ENCODE measurements at regions not wholly inside any gene's neighbourhood (a gene's known extent, or its start where the extent isn't known, plus 50 kb on each side); places are given as distances from the start of the nearest gene placed in this dataset.

DNA sequence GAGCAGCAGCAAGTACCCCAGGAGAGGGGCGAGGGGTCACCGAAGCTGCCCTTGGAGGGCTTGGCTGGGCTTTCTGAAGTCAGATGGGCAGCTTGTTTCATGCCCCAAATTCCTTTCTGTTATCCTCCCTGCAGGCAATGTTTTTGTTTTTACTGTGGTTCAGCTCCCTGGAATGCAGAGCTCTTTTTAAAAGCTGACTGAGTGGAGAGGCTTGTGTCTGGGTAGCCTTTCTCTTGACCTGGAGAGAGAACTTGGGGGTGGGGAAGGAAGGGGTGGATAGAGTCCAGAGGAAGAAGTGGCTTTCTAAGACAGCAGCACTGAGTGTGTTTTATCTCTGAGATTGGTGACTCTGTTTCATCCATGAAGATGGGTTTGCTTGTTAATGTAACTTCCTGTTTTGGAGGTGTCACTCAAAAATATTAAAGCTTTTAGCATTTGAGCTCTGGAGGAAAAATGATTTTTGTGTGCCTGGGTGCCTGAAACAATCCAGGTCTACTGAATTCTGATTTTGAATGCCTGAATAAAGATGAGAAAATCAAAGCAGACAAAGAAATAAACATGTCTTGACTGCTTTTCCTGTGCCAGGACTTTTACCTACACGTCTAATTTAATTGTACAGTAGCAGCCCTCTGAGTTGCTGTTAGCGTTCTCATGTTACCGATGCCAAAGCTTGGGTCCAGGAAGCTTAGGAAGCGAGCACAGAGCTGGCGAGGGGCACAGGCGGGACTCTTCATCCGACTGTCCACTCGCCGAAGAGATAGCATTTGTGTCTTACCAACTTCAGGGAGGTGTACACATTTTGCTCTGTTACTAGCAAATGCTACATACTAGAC lies 78.2 kb upstream of the EEF1E1 start:
- H3K9me3 Mint-ChIP-seq: no peaks in the 10 kb centered on the region
- H3K27ac Mint-ChIP-seq: peak overlapping the region; percentile 92
- H3K4me3 Mint-ChIP-seq: peak overlapping the region; percentile 9
- H3K4me1 Mint-ChIP-seq: peaks cover 64% of the 10 kb centered on the region
- TF ChIP-seq CTCF (IDR thresholded peaks at IDR 0.05; ENCODE audit: unreplicated experiment): no peak
- H3K27me3 Mint-ChIP-seq (ENCODE audit: low read depth): no peaks in the 10 kb centered on the region
- DNase-seq (ENCODE audit: low spot score in 2 of 2, unreplicated experiment in 2 of 2): no peak
- peaks cover 4% of the 10 kb centered on the region for H3K36me3 Mint-ChIP-seq

DNA sequence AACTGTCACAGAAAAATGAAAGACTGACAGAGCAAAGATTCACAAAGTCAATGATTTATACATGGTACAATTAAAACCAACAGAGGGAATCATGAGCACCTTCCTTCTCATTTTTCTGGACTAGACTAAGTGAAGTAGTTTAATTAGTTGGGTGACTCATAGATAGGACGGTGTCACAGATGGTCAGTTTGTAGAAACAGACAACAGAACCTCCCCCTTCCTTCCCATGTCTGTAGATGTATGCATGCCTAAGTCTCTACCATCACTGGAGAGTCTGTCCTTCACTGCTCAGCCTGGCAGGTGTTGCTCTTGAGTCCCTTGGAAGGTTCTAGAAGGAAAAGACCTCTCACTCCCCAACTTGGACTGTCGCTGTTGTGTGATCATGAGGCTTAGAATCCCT lies 75.4 kb upstream of the EEF1E1 start:
- H3K4me3 Mint-ChIP-seq: no peak overlapping the region
- no peaks in the 10 kb centered on the region for H3K27me3 Mint-ChIP-seq (ENCODE audit: low read depth)
- H3K36me3 Mint-ChIP-seq: peaks cover 9% of the 10 kb centered on the region
- TF ChIP-seq CTCF (IDR thresholded peaks at IDR 0.05; ENCODE audit: unreplicated experiment): no peak
- H3K27ac Mint-ChIP-seq: peak overlapping the region; percentile 45
- no peak for DNase-seq (ENCODE audit: low spot score in 2 of 2, unreplicated experiment in 2 of 2)
- peaks cover 57% of the 10 kb centered on the region for H3K4me1 Mint-ChIP-seq
- H3K9me3 Mint-ChIP-seq: peaks cover 12% of the 10 kb centered on the region

GRCh38 chr6:8175046-8175777 lies 72.9 kb upstream of the EEF1E1 start:
- Mint-ChIP-seq H3K4me1 (peaks cover 39% of the 10 kb centered on the region), H3K27ac (peak overlapping the region; percentile 82), H3K9me3 (peaks cover 12% of the 10 kb centered on the region), H3K4me3 (no peak overlapping the region), H3K27me3 (ENCODE audit: low read depth) (no peaks in the 10 kb centered on the region), H3K36me3 (peaks cover 9% of the 10 kb centered on the region)
- no peak for TF ChIP-seq CTCF (IDR thresholded peaks at IDR 0.05; ENCODE audit: unreplicated experiment)
- DNase-seq (ENCODE audit: low spot score in 2 of 2, unreplicated experiment in 2 of 2): no peak

GRCh38 chr6:8174571-8174970 lies 72.2 kb upstream of the EEF1E1 start:
- Mint-ChIP-seq H3K36me3 (peaks cover 9% of the 10 kb centered on the region), H3K27ac (peak overlapping the region; percentile 39), H3K4me3 (no peak overlapping the region), H3K9me3 (peaks cover 12% of the 10 kb centered on the region), H3K27me3 (ENCODE audit: low read depth) (no peaks in the 10 kb centered on the region), H3K4me1 (peaks cover 32% of the 10 kb centered on the region)
- no peak for DNase-seq (ENCODE audit: low spot score in 2 of 2, unreplicated experiment in 2 of 2)
- TF ChIP-seq CTCF (IDR thresholded peaks at IDR 0.05; ENCODE audit: unreplicated experiment): no peak

DNA sequence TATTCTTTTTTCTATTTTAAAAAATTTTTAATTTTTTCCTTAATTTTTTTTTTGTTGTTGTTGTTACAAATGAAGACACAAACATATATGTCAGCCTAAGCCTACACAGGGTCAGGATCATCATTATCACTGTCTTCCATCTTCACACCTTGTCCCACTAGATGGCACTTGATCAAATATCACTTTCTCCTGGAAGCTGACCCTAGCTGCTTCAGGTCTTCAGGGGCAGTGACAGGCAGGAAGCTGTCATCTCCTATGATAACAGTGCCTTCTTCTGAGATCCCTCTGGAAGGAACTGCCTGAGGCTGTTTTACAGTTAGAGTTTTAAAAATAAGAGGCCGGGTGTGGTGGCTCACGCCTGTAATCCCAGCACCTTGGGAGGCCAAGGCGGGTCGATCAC lies 70.2 kb upstream of the EEF1E1 start:
- TF ChIP-seq CTCF (IDR thresholded peaks at IDR 0.05; ENCODE audit: unreplicated experiment): no peak
- Mint-ChIP-seq H3K9me3 (peaks cover 12% of the 10 kb centered on the region), H3K4me3 (no peak overlapping the region), H3K27ac (no peak overlapping the region), H3K27me3 (ENCODE audit: low read depth) (no peaks in the 10 kb centered on the region), H3K4me1 (peaks cover 41% of the 10 kb centered on the region), H3K36me3 (peaks cover 9% of the 10 kb centered on the region)
- DNase-seq (ENCODE audit: low spot score in 2 of 2, unreplicated experiment in 2 of 2): no peak

Measured in mesothelial cell of epicardium (in vitro differentiated cells).